GM06990 (cell line): ENCODE measurements at regions not wholly inside any gene's neighbourhood (a gene's known extent, or its start where the extent isn't known, plus 50 kb on each side); places are given as distances from the start of the nearest gene placed in this dataset.

Experiments
- DNase-seq: peaks from one replicate; pipeline ENCODE4 v3.0.0-alpha.2; 2011; ENCODE audit not compliant: insufficient read length; ENCODE audit errors: extremely low read depth
- H3K27me3 ChIP-seq: replicated peaks from 2 replicates; pipeline ENCODE4 v1.6.0; 2011; ENCODE audit warnings: low read length; ENCODE audit not compliant: control insufficient read depth, insufficient read depth
- H3K36me3 ChIP-seq: 2 replicates; pipeline ENCODE4 v1.5.1; 2011; ENCODE audit warnings: low read length; ENCODE audit not compliant: control insufficient read depth, insufficient read depth
- H3K4me3 ChIP-seq: replicated peaks from 2 replicates; pipeline ENCODE4 v1.5.1; 2011; ENCODE audit warnings: low read depth, mild to moderate bottlenecking, control low read depth, low read length
- CTCF ChIP-seq: IDR thresholded peaks from 2 replicates; pipeline ENCODE4 v1.5.1; 2011; ENCODE audit warnings: low read length, control low read depth, mild to moderate bottlenecking, inconsistent platforms; ENCODE audit not compliant: insufficient read depth, poor library complexity, severe bottlenecking

DNA sequence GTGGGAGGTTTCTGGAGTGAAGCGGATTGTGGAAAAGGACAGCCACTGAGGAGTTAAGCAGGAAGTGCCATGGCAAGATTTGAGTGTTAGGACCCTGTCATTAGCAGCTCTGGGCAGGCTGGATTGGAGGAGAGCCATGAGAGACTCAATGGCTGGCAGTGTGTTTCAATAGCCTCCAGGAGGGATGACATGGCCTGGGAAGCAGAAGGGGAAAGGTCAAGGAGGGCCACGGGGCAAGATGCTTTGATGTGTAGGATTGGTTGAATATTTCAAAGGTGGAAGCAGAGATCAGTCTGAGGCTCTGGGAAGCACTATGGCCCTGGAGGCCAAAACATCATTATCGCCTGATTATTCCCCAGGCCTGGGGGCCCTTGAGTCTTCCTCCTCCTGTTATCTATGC lies 229.0 kb upstream of the HS6ST1 start:
- Histone ChIP-seq H3K4me3 (no peak overlapping the region), H3K27me3 (no peaks in the 10 kb centered on the region; the same call in 1 of the 2 replicates), H3K36me3 (no peaks in the 10 kb centered on the region)
- TF ChIP-seq CTCF = no peak
- DNase-seq = no peak

DNA sequence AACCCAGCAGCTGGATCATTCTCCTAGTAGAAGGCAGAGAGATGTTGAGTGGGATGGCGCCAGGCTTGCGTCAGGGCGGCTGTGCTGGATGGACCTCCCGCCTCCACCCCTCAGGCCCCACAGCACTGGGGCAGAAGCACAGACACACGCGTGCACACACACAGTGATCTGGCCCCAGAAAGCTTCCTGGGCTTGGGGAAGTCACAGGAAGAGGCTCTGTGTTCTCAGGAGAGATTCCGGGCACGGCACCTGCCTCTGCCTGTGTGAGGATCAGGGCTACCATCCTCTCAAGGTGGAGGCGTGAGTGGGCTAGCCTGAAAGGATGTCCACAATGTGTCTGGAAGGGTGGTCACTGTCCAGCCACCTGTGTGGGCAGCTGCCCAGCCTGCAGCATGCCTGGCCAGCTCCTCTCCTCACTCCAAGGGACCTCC lies 229.8 kb upstream of the HS6ST1 start:
- no peaks in the 10 kb centered on the region for H3K36me3 ChIP-seq
- DNase-seq = no peak
- H3K4me3 ChIP-seq = no peak overlapping the region
- no peaks in the 10 kb centered on the region; the same call in 1 of the 2 replicates for H3K27me3 ChIP-seq
- no peak for TF ChIP-seq CTCF

- DNase-seq = no peak
- H3K36me3 ChIP-seq = no peaks in the 10 kb centered on the region
- TF ChIP-seq CTCF = no peak
- H3K4me3 ChIP-seq = no peak overlapping the region
- H3K27me3 ChIP-seq = no peaks in the 10 kb centered on the region; the same call in 1 of the 2 replicates
Measured at GRCh38 chr2:128549094-128549493, 230.4 kb upstream of the HS6ST1 start.

DNA sequence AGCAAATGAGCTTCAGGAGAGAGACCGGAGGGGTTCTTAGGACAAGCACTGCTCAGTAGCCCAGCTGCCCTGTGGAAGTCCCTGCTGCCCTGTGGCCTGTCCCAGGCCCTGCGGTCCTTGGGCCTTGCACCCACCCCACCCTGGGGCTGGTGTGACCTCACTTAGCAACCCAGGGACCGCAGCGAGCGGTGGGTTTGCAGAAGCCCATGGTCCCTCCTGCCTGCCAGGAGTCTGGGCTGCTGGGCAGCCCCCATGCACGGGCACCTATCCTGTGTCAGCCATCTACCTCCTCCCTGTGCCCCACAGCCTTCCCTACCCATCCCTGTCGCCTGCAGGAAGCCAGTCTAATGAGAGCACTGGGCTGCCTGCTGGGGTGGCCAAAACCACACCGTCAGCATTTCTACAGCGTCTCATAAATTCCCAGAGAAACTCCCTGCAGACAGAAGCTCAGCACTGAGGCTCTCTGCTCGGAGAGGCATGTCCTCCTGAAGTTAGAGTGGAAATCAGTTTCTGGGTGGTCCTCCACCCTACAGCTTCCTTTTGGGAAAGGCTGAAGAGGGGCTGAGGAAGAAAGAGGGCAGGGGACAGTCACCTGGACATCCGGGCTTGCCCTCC lies 231.1 kb upstream of the HS6ST1 start:
- DNase-seq = no peak
- Histone ChIP-seq H3K4me3 (no peak overlapping the region), H3K27me3 (no peaks in the 10 kb centered on the region; the same call in 1 of the 2 replicates), H3K36me3 (no peaks in the 10 kb centered on the region)
- TF ChIP-seq CTCF = no peak

GRCh38 chr2:128550389-128550788 lies 231.7 kb upstream of the HS6ST1 start:
- no peak for TF ChIP-seq CTCF
- no peaks in the 10 kb centered on the region; the same call in 1 of the 2 replicates for H3K27me3 ChIP-seq
- no peak for DNase-seq
- no peak overlapping the region for H3K4me3 ChIP-seq
- no peaks in the 10 kb centered on the region for H3K36me3 ChIP-seq

DNA sequence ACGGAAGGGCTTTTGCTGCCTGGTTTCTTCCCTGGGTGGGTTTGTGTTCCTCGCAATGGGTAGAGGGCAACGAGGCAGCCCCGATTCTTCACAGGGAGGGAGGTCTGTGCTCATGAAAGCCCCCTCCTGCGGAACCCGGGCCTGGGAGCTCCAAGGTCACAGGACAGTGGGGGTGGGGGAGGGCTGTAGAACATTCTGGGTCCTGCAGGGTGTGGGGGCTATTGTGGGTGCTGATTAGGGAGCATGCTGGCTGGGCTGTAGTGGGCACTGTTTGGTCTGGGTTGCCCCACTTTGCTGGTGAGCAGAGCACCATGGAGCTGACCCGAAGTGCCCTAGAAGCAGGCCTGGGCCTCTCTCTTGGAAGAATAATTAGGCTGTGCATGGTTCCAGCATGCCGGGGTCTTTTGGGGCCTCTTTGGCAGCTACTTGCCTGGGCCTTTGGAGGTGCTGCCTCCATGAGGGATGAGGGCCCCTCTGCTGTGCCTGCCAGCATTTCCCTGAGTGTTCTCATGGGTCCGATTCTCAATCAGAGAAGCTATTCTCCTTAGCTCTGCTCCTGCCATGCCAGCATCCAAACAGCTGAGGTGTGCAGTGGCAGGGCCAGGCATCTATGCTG lies 232.2 kb upstream of the HS6ST1 start:
- no peak overlapping the region for H3K4me3 ChIP-seq
- no peaks in the 10 kb centered on the region for H3K36me3 ChIP-seq
- DNase-seq = no peak
- H3K27me3 ChIP-seq = no peaks in the 10 kb centered on the region; the same call in 1 of the 2 replicates
- no peak for TF ChIP-seq CTCF
